Occipital lobe (tissue), 1 donor: ENCODE measurements at regions not wholly inside any gene's neighbourhood (a gene's known extent, or its start where the extent isn't known, plus 50 kb on each side); places are given as distances from the start of the nearest gene placed in this dataset.

Experiments
- DNase-seq: peaks from one replicate; lab custom pipeline; 2025; lab: John Stamatoyannopoulos, UW

GRCh38 chr13:39967199-39967959 lies 311.9 kb downstream of the COG6 start:
- DNase-seq, result no peak

DNA sequence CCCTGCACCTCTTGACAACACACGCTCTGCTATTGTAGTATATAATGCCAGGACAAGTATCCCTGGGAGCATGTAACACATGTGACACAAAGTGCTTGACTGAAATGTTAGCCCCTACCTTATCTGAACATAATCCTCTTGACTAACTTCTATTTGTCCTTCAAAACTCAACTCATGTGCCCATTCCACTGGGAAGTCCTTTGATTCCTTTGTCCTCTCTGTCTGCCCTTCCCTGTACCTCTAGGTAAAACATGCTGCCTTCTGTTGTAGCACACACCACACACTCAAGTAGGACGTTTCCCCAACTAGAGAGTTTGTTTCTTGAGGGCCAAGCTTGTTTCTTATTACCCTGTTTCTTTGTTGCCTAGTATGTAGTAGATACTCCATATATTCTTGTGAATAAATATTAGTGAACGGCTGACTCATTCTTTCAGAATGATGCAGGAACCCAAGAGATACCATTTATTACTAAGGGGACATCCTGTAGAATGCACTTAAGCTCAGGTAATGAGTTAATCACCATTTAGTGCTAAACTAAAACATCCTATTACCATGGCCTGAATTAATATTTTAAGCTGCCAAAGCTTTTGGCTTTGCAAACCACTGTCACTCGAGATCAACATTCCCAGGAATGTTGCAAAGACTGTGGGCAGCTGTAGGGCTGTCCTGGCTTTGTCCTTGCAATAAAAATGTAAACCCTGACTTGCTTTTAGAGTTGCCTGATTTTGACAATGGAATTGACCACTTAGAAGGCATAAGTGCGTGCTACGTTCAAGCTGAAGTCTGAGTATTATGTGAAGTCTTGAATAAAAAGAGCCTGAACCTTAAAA lies 313.4 kb downstream of the COG6 start:
- no peak for DNase-seq

DNA sequence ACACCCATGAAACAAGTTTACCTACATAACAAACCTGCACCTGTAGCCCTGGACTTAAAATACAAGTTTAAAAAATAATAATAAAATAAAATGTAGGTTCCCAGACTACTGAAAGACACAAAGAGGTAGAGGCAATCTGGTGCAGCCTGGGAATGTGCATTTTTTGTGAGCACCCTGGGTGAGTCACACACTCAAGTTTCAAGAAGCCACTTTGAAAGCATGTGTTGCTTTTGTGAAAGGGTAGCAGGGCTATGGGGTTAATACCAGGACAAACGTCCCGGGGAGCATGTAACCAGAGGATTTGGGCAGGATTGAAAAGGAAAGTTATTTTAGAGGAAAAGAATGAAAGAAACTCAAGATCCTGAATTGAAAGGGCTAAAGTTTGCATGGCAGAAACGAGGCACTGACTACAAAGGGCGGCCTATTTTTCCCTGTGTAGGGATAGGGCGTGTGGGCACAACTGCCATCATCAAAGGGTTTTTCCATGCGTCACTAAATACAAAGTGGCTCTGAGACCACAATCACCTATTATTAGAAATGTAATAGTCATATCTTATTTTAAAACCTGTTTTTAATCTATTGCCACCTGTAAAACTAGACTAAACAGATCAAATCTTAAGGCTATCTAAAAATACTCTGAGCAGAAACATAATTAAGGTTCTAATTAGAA lies 314.9 kb downstream of the COG6 start:
- no peak for DNase-seq

DNA sequence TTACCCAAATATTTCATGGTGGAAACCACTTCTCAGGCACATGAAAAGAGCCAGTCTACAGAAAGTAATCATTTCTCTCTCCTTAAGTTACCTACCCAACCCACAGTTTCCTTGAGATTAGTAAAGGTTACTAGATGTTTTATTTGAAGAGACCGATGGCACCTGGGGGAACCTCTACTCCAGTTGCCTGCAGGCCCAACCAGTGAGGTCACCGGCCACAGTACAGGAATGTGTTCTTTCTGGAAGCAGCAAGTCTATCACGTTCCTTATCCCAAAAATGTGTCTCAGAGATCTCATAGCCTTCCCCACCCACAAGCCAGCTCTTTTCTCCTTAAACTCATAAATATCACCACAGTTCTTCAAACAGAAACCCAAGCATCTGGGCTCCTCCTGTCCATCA lies 316.1 kb downstream of the COG6 start:
- no peak for DNase-seq

DNA sequence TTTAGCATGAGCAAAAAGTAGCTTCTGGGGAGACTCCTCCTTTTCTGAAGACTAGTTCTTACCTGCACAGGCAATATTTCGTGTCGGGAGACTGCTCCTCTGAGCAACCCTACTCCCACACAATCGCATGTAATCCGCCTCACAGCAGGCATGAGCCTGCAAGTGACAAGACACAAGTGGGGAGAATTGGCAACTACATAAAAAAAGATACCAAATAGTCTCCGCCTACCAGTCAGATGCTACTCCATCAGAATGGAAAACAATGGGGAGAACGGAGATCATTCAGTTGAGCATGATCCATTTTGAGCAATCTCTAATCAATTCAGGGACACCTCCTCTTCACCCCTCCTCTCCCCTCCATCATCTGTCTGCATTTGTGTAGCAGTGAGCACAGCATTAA lies 321.0 kb downstream of the COG6 start:
- no peak for DNase-seq

DNA sequence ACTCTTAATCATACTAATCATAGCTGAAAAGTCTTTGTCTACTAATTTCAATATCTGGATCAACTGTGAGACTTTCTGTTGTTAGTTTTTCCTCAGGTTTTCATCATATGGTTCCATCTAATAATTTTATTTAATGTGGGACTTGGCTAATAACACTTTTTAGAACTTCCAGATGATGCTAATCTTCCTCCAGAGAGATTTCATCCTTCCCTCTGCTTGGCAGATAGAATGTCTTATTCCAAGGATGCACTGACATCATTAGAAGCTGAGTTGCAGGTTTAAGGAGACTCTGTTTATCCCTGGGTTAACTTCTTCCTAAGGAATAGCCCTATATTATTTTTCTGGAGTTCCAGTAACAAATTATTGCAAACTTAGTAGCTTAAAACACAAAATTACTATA lies 325.6 kb downstream of the COG6 start:
- DNase-seq, result no peak

DNA sequence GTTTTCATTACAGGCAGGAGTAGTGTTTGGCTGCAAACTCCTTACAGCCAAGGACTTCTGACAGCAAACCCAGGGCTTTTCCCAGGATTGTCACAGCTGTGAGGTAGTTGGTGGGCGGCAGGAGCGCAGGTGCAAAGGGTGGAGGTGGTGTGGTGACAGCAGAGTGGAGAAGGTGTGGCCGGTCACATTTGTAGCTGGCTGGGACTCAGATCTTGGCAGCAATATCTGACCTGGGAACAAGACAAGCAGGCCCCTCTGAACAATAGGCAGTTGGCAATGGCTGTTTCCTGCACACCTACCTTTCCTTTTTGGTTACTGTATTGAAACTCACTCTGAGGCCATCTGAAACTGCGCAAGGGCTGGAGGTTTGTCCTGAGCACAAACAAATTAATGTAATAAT lies 327.3 kb downstream of the COG6 start:
- DNase-seq, result no peak

- DNase-seq, result no peak
These were observed 329.6 kb downstream of the COG6 start for GRCh38 chr13:39985071-39985470.

DNA sequence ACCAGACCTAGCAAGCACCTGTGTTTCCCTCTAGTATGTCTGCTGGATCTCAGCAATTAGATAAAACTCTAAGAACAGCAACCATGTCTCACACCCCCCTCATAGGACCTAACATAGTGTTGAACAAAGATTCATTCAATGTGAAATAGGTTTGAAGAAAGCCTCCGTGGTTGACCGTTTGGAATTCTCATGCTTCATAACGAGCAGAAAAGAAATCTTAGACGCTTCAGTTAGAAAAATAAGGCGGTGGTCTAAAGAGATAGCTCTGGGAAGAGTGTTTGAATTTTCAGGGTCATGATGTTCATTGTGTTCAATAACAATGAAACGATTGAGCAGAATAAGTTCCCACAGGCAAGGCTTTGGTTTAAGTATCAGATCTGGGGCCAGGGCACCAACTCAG lies 332.9 kb downstream of the COG6 start:
- no peak for DNase-seq

DNA sequence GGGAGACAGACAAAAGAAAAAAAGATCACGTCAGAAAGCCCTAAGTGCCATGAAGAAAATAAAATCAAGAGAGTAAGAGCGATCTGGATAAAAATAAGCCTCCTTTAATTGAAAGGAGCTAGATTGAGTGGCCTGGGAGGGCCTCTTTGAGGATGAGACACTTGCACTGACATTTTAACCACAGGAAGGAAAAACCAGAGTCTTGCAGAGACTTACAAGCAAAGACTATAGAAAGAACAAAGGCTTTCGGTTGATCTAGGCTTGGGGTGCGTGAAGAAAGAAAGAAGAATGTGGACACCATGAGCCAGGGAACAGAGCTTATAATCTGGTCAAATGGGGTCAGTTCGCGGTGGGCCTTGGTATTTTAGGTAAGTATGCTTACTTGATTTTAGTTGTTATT lies 342.7 kb downstream of the COG6 start:
- DNase-seq, result no peak

- DNase-seq, result no peak
These were observed 346.6 kb downstream of the COG6 start for GRCh38 chr13:40002016-40002415.

GRCh38 chr13:40013554-40013953 lies 358.1 kb downstream of the COG6 start:
- no peak for DNase-seq

GRCh38 chr13:40016953-40017660 lies 361.6 kb downstream of the COG6 start:
- no peak for DNase-seq

DNA sequence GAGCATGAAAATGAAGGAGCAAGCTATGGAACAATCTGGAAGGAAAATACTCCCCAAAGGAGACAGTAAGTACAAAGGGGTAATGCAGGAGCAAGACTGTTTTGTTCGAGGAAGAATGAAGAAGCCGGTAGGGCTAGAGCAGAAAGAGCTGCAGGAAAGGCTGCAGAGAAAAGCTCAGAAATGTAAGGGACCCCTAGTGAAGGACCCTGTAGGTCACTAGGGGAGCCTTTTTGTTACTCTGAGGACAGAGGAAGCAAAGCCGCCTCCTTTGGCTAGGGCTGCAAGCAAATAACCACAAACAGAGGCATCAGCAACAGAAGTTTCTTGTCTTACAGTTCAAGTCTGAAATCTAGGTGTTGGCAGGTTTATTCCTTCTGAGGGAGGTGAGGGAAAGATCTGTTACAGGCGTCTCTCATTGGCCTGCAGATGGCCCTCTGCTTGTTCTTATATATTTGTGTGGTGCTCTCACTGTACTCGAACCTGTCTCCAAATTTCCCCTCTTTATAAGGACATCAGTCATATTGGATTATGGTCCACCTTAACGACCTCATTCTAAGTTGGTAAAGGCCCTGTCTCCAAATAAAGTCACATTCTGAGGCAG lies 362.3 kb downstream of the COG6 start:
- no peak for DNase-seq

DNA sequence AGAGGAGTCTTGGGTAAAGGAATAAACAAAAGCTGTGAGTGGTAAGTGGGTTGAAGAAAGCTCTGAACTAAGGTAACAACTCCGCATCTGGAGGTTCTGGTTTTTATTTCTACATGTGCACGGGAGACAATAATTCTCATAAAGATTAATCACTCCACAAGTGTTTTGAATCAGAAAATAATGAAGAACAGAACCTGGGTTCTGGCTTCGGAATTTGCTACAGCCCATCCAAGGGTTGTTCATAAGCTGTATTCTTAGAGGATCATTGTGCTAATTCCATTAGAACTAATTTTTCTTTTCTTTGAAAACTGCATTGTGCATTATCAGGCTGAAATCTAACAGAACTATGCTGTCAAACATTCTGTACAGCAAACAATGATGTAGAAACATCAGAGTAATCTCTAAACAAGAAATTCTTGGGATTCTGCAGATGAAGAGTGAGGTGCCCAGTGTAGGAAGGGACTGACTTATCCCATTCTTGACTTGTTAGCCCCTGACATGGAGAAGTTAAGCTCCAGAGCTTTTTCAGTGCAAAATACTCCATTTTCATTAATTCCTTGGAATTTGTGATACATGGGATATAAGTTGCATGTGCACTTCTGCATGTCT lies 368.2 kb downstream of the COG6 start:
- DNase-seq, result no peak

DNA sequence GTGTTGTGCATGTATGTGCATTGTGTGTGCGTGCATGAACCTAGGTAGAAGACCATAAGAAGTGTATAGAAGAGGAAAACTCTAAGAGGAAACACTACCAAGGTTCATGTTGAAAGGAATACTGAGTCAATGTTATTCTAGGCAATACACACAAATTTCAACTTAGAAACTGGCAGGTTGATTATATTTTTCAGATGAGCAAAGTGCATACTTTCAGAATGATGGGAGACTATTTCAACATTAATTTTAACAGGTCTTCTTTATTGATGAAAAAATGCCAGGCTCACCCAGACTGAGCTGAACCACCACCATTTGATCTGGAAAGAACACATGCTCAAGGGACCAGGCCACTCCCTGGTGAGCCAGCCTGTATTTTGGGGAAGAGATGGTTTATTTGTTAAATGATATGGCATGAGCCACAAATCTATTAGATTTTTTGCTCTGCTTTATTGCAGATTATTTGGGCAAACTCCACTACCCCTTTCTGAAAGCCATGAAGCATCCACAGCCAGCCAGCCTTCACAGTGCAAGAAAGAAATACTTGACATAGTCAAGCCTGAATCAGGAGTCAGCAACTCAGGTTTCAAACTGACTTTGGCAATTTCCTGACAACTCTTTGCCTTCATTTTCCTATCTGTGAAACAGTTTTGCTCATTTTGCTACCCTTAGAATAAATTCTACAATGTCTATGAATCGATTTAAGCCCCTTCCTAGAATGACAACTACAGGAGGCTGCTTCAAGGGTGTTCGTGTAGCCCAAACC lies 368.9 kb downstream of the COG6 start:
- no peak for DNase-seq

- no peak for DNase-seq
These were observed 369.7 kb downstream of the COG6 start for GRCh38 chr13:40024967-40025714.

DNA sequence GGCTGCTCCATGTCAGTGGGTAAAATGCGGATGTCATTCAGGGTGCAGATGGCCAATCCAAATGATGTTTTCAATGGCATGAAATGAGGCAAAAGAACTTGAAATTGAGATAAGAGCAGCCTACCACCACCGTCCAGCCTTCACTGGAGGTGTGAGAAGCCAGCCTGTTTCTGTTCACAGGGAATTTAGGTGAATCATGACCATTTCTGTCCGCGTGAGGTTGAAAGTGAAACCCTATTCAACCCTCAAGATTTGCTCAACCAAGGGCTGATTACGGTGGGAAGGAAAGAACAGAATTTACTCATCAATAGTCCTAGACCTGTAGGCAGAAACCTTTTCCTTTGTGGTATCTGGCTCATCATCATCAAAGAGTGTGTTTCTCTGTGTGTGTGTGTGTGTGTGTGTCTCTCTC lies 370.7 kb downstream of the COG6 start:
- DNase-seq, result no peak

DNA sequence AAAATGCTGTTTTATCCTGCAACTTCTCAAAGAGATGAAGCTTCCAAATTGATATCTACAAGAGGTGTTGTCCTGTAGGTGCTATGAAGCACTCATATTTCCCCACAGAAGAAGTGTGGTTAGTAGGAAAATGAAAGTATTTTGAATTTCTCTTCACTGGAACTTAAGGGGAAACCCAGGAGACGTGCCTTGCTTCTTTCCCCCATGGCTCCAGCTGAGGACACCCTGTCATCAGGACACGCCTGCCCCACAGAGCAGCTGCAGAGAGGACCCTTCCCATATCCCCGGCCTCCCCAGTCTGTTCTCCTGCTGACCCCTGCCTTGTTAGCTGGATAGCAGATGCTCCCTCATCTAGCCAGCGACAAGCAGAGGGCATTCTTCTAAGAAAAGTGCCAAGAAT lies 371.3 kb downstream of the COG6 start:
- DNase-seq, result no peak
